ENCODE measurements at regions not wholly inside any gene's neighbourhood (a gene's known extent, or its start where the extent isn't known, plus 50 kb on each side); places are given as distances from the start of the nearest gene placed in this dataset.
"Not testable (repeated sequence)": the region's sequence is repeated elsewhere in the genome, so short reads cannot be mapped to it uniquely, and the experiment has no call there.

GRCh38 chr10:120217736-120218135, 239.3 kb upstream of the PLPP4 start:
- DNase-seq (ENCODE audit: low spot score in 2 of 2), result no peak
- no peaks in the 10 kb centered on the region for H3K4me1 ChIP-seq
- no peak overlapping the region for H3K4me3 ChIP-seq
- H3K36me3 ChIP-seq, result no peaks in the 10 kb centered on the region
- TF ChIP-seq EP300 (IDR thresholded peaks at IDR 0.05) (no peak), CTCF (IDR thresholded peaks at IDR 0.05) (no peak), POLR2A (IDR thresholded peaks at IDR 0.05) (no peak)
- H3K9me3 ChIP-seq, result peaks cover 0 to 6% (median 0%) of the 10 kb centered on the region in 4 donors
- no peaks in the 10 kb centered on the region for H3K27me3 ChIP-seq
- no peak overlapping the region for H3K27ac ChIP-seq
- WGBS, 2 donors, result 44 to 46% methylated on average over 3 of the region's 3 CpGs

DNA sequence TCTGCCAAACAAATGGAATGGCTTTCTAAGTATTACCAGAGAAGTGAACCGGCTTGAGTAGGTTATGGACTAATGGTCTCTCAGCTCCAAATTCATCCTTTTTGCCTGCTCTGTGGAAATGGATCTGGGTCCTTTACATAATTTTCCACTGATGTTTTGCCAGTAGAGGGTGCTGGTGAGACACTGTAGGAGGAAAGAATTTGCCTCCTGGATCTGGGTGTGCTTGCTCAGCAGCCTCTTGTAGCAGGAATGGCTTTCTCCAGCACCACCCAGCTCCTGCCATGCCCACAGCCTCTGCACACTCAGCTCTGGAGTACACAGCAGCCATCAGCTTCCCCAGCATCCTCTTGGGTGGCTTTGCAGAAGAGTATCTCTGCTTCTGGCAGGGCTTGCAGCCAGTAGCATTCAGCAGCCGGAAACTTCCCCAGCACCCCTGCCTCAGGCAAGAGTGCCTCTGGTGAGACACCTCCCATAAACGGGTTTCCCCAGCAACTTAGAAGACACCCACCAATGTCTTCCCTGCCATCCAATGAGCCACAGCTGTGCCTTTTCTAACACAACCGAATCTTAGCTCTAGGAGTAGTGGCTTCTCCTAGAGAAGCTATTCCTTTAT, 235.0 kb upstream of the PLPP4 start:
- no peak for DNase-seq (ENCODE audit: low spot score in 2 of 2)
- no peaks in the 10 kb centered on the region for H3K27me3 ChIP-seq
- WGBS, 2 donors, result 56 to 57% methylated on average over 4 of the region's 4 CpGs
- H3K4me3 ChIP-seq, result no peak overlapping the region
- H3K4me1 ChIP-seq, result no peaks in the 10 kb centered on the region
- TF ChIP-seq POLR2A (IDR thresholded peaks at IDR 0.05), result no peak
- no peak for TF ChIP-seq CTCF (IDR thresholded peaks at IDR 0.05)
- no peak for TF ChIP-seq EP300 (IDR thresholded peaks at IDR 0.05)
- H3K27ac ChIP-seq, result no peak overlapping the region
- H3K9me3 ChIP-seq, result peaks cover 0 to 6% (median 0%) of the 10 kb centered on the region in 4 donors
- no peaks in the 10 kb centered on the region for H3K36me3 ChIP-seq

DNA sequence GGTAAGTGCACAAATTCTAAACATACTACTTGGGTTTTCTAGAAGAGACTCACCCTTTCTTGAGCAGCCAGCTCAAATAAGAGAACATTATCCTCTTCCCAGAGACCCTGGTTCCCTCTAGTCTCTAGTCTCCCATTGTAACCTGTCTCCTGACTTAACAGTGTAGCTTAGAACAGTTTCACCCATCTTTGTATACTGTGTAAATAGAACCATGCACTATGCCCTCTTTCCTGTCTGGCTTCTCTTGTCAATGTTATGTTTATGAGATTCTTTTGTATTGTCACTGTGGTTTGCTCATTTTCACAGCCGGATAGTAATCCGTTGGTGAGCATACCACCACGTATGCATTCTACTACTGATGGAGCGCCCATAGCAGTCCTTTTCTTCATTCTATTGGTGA, 227.4 kb upstream of the PLPP4 start:
- TF ChIP-seq EP300 (IDR thresholded peaks at IDR 0.05) (no peak), CTCF (IDR thresholded peaks at IDR 0.05) (no peak), POLR2A (IDR thresholded peaks at IDR 0.05) (no peak)
- Histone ChIP-seq H3K27ac (no peak overlapping the region), H3K27me3 (no peaks in the 10 kb centered on the region), H3K4me1 (no peaks in the 10 kb centered on the region), H3K36me3 (no peaks in the 10 kb centered on the region), H3K4me3 (no peak overlapping the region), H3K9me3 (peaks cover 0 to 4% (median 0%) of the 10 kb centered on the region in 4 donors)
- WGBS, 2 donors, result 90 to 91% methylated on average over 4 of the region's 4 CpGs
- no peak for DNase-seq (ENCODE audit: low spot score in 2 of 2)

DNA sequence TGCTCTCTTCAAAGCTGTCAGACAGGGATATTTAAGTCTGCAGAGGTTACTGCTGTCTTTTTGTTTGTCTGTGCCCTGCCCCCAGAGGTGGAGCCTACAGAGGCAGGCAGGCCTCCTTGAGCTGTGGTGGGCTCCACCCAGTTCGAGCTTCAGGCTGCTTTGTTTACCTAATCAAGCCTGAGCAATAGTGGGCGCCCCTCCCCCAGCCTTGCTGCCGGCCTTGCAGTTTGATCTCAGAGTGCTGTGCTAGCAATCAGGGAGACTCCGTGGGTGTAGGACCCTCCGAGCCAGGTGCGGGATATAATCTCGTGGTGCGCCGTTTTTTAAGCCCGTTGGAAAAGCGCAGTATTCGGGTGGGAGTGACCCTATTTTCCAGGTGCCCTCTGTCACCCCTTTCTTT, 217.3 kb upstream of the PLPP4 start:
- H3K4me1 ChIP-seq; H3K27ac ChIP-seq; H3K4me3 ChIP-seq; H3K27me3 ChIP-seq; H3K36me3 ChIP-seq; DNase-seq (ENCODE audit: low spot score in 2 of 2); H3K9me3 ChIP-seq: not testable (repeated sequence)
- 57 to 62% methylated on average over 9 to 10 of the region's 12 CpGs for WGBS, 2 donors

- H3K36me3 ChIP-seq, result no peaks in the 10 kb centered on the region
- no peaks in the 10 kb centered on the region for H3K4me1 ChIP-seq
- H3K9me3 ChIP-seq, result peaks cover 0 to 5% (median 0%) of the 10 kb centered on the region in 4 donors
- no peaks in the 10 kb centered on the region for H3K27me3 ChIP-seq
- H3K27ac ChIP-seq, result no peak overlapping the region
- no peak for TF ChIP-seq POLR2A (IDR thresholded peaks at IDR 0.05)
- TF ChIP-seq CTCF (IDR thresholded peaks at IDR 0.05), result no peak
- TF ChIP-seq EP300 (IDR thresholded peaks at IDR 0.05), result no peak
- DNase-seq (ENCODE audit: low spot score in 2 of 2), result no peak
- 83 to 85% methylated on average over 12 to 13 of the region's 13 CpGs for WGBS, 2 donors
- no peak overlapping the region for H3K4me3 ChIP-seq
Observed at GRCh38 chr10:120251821-120252442, 205.1 kb upstream of the PLPP4 start.

Measured in tibial nerve (tissue), 4 donors.